ENCODE measurements at regions not wholly inside any gene's neighbourhood (a gene's known extent, or its start where the extent isn't known, plus 50 kb on each side); places are given as distances from the start of the nearest gene placed in this dataset.

- TF ChIP-seq EHMT2 (IDR thresholded peaks at IDR 0.05; ENCODE audit: low read depth), result no peak
- TF ChIP-seq CTCF (IDR thresholded peaks at IDR 0.05), result no peak
- no peak for TF ChIP-seq POLR2A (IDR thresholded peaks at IDR 0.05; ENCODE audit: low read length)
- TF ChIP-seq ZFP36 (IDR thresholded peaks at IDR 0.05; ENCODE audit: borderline replicate concordance, partially characterized antibody), result no peak
- TF ChIP-seq KDM1A (IDR thresholded peaks at IDR 0.05; ENCODE audit: low read depth), result no peak
- TF ChIP-seq KDM5A (IDR thresholded peaks at IDR 0.05), result no peak
- TF ChIP-seq NPAS2 (CRISPR knock-in tag; IDR thresholded peaks at IDR 0.05; ENCODE audit: borderline replicate concordance), result no peak
- TF ChIP-seq RFX5 (IDR thresholded peaks at IDR 0.05), result no peak
- no peak for TF ChIP-seq BHLHE40 (IDR thresholded peaks at IDR 0.05; ENCODE audit: low read depth, low read length)
- no peak for TF ChIP-seq REST (IDR thresholded peaks at IDR 0.05)
- TF ChIP-seq HDAC2 (IDR thresholded peaks at IDR 0.05), result no peak
- no peak for TF ChIP-seq CHD2 (IDR thresholded peaks at IDR 0.05; ENCODE audit: low read length, partially characterized antibody)
- TF ChIP-seq RNF2 (IDR thresholded peaks at IDR 0.05; ENCODE audit: borderline replicate concordance, low read depth), result no peak
- TF ChIP-seq ZNF302 (CRISPR knock-in tag; IDR thresholded peaks at IDR 0.05), result no peak
These were observed 112.7 kb upstream of the NANOGP8 start for GRCh38 chr15:35197754-35198153.
